GM20431 (cell line): ENCODE measurements at regions not wholly inside any gene's neighbourhood (a gene's known extent, or its start where the extent isn't known, plus 50 kb on each side); places are given as distances from the start of the nearest gene placed in this dataset.
"Not testable (repeated sequence)": the region's sequence is repeated elsewhere in the genome, so short reads cannot be mapped to it uniquely, and the experiment has no call there.

Source experiments
- in situ Hi-C: fragments of 300-500 bp; cut with MseI, MboI; formaldehyde crosslinking; loops from one replicate; pipeline ENCODE4 v1.15.0; 2020; ENCODE audit warnings: low sequenced_read_pairs; ENCODE audit not compliant: unreplicated experiment

GRCh38 chr2:192411755-192412154, 217.0 kb upstream of the TMEFF2 start:
- in situ Hi-C loops: no loop called here

GRCh38 chr2:192410319-192410718, 215.6 kb upstream of the TMEFF2 start:
- in situ Hi-C loops: no loop called here

- in situ Hi-C loops: no loop called here
These were observed 213.0 kb upstream of the TMEFF2 start for GRCh38 chr2:192407692-192408091.

DNA sequence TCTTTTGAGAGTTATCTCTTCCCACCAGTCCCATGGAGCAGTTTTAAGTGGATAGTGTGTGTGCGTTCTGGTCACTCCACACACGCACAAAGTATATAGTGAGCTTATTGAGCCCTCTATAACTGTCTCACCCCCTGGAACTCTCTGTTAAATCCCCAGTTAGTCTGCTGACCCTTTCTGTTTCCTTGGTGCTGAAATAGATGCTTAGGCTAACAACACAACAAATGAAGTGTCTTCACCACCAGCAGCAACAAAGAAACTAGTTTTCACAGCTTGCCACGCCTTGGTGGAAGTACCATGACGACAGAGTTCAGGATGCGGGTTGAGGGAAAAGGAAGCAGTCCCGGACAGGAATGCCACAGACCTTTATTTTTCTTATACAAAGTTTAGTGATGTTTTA, 203.5 kb upstream of the TMEFF2 start:
- in situ Hi-C loops: no loop called here

DNA sequence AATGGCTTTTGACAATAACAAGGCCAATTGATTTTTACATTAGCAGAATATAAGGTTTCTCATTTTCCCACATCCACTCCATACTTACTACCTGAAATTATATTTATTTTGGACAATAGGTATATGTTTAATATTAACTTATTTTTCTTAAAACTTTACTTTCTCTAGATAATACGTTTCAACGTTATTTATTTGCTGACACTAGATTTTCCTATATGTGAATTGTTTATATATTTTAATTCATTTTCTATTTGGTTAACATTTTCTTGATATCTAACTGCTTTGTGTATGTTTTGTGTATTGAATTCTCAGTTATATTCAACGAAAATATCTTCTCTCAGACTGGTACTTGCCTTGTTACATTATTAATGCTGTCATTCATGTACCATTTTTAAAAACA, 199.9 kb upstream of the TMEFF2 start:
- in situ Hi-C loops: no loop called here

GRCh38 chr2:192391041-192391440, 196.3 kb upstream of the TMEFF2 start:
- in situ Hi-C loops: no loop called here

- in situ Hi-C loops: no loop called here
These were observed 195.7 kb upstream of the TMEFF2 start for GRCh38 chr2:192390401-192390800.

GRCh38 chr2:192384191-192384590, 189.5 kb upstream of the TMEFF2 start:
- in situ Hi-C loops: not testable (repeated sequence)

DNA sequence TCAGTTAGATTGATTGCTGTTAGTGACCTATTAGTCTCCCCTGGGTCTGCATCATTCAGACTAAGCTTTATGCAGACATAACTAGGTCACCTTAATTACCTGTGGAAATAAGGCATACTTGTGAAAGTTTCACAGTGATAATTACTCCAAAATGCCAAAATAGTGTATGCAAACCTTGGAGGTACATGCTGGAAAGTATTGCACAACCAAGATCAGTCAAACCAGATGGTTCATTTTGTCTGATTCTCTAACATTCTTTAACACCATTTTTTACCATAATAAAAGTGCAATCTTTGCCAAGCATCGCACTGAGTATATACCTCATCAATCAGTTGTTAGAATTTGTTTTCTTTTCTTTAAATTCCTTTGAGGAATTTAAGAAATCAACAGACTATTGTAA, 186.3 kb upstream of the TMEFF2 start:
- in situ Hi-C loops: no loop called here

GRCh38 chr2:192379736-192380135, 185.0 kb upstream of the TMEFF2 start:
- in situ Hi-C loops: no loop called here

DNA sequence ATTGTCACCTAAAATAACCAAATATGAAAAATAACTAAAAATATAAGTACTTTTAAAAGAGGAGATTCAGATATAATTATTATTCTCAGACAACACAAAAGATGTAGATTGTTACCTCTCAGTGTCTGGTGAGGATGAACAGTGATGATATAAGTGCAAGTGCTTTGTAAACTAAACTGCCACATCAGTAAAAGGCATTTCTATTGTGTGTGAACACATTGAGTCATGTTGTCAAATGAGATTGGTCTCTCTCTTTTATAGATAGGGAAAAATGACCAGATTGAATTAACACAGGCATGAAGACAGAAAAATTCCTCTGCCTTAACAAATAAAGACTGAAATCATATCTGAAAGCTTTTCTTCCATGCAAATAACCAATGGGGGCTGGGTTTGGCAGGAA, 182.4 kb upstream of the TMEFF2 start:
- in situ Hi-C loops: no loop called here

GRCh38 chr2:192373754-192374153, 179.0 kb upstream of the TMEFF2 start:
- in situ Hi-C loops: no loop called here

GRCh38 chr2:192373221-192373620, 178.5 kb upstream of the TMEFF2 start:
- in situ Hi-C loops: no loop called here

DNA sequence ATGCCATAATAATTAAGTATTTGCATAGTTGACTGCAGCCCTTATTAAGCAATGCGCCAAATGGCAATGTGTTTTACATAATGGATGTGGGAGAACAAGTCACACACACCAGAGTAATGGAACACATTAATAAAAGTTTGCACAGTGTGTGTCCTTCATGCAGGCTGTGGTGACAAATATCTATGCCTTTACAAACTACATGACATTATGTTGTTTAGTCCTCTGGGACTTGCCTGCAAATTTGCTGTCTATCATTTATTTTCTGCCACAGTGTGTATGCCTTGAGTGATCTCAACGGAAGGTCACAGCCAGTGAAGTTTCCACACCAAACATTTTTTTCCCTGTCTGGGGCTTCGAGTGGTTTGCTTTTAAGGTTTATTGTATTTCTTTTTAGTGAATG, 175.2 kb upstream of the TMEFF2 start:
- in situ Hi-C loops: no loop called here

- in situ Hi-C loops: no loop called here
These were observed 162.5 kb upstream of the TMEFF2 start for GRCh38 chr2:192357217-192357616.

DNA sequence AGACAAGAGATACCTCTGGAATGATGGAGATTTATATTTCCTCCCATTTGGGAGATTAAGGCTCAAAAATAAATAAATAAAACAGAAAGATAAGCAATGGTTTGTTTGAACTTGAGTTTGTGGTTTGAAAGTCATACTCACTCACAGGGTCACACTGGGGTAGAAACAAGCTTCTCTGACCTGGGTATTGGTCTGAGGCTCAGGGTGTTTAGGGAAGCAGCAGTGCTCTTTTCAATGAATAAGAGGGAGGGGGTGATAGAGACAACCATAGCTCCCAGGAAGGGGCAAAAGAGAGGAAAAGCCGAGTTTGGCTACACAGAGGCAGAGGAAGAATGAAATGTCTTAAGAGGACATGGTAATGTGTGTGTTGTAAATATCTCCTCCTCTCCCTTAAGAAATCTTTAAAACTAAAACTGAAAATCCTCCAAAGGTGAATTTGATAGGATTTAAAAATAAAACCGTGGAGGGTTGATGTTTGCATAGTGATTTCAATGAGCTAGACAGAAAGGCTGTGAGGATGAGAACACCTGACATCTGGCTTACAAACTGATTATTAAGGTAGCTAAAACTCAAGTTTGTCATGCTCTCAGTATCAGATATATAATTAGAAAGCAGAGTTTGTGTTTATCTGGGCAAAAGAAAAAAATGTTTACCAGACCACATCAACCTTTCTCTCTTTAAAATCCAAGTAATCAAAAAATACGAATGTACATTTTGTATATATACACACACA, 159.9 kb upstream of the TMEFF2 start:
- in situ Hi-C loops: no loop called here

- in situ Hi-C loops: no loop called here
These were observed 152.8 kb upstream of the TMEFF2 start for GRCh38 chr2:192347542-192347941.

GRCh38 chr2:192345287-192345686, 150.6 kb upstream of the TMEFF2 start:
- in situ Hi-C loops: no loop called here

DNA sequence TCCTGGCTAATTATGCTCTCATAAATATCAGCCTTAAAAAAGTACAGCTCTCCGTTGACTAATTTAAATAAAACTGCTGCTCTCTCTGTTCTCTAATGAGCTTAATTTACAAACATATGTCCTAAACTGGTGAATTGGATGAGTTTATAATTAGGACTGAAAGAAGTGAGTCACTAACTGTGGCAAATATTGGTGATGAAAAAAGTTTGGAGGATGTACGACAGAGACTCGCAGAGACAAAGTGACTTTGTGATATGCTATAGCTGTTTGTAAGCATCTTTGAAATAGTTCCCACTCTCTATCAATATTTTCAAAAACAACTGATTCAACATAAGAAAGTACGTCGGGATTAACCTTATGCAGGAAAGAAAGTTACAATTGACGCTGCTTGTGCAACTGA, 138.9 kb upstream of the TMEFF2 start:
- in situ Hi-C loops: no loop called here

DNA sequence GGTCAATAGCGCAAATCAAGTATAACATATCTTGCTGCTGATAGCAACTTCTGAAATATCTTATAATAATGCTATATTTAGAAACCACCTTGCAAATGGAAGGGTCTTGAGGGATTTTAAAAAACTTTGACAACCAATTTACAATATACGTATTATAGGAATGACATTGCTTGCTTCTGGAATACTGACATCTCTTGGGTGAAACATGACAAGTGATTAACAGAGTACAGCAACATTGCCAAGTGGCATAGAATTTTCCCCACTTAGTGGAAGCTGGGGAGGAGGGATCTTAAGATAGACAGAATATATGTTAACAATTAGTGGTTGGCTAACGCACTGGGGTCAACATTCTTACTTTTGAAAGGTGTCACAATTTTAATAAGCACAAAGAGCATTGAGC, 133.6 kb upstream of the TMEFF2 start:
- in situ Hi-C loops: no loop called here

DNA sequence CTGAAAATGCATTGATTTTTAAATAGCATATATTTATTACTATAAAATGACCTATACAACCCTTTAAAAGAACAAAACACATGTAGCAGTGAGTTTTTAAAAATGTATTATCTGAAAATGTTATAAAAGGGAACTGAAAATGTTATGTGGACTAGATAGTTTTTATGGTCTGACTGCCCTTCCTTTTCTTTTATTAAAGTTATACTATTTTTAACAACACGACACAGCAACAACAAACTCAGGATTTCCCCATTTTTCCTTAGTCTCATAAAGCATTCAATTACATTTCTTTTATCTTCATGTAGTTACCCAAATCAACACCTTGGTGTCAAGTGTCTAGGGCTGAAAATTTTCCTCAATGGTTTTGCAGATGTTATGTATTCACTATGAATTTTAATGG, 132.8 kb upstream of the TMEFF2 start:
- in situ Hi-C loops: no loop called here

GRCh38 chr2:192315543-192315942, 120.8 kb upstream of the TMEFF2 start:
- in situ Hi-C loops: no loop called here
